DOHH2 (cell line): ENCODE measurements at regions not wholly inside any gene's neighbourhood (a gene's known extent, or its start where the extent isn't known, plus 50 kb on each side); places are given as distances from the start of the nearest gene placed in this dataset.

ENCODE experiments used
- H3F3A ChIP-seq: fragments of 200-600 bp; sonication (generic), shearing (Covaris generic); 2 replicates; pipeline ENCODE4 v1.6.0; 2016; ENCODE audit warnings: antibody characterized with exemption, mild to moderate bottlenecking; ENCODE audit not compliant: control insufficient read depth, insufficient read depth
- H3K27ac ChIP-seq: fragments of 200-600 bp; sonication (generic); 2 replicates; pipeline ENCODE4 v1.5.1; 2014; ENCODE audit warnings: low read depth, mild to moderate bottlenecking, low read length, moderate library complexity
- H3K27me3 ChIP-seq: fragments of 200-600 bp; sonication (generic); 2 replicates; pipeline ENCODE4 v1.6.1; 2014; ENCODE audit warnings: mild to moderate bottlenecking, low read length, mixed read lengths; ENCODE audit not compliant: control insufficient read depth
- H3K36me3 ChIP-seq: fragments of 200-600 bp; sonication (generic); 2 replicates; pipeline ENCODE4 v1.6.1; 2014; ENCODE audit warnings: mild to moderate bottlenecking, low read length, moderate library complexity, mixed read lengths; ENCODE audit not compliant: control insufficient read depth
- H3K4me1 ChIP-seq: fragments of 200-600 bp; sonication (generic); 2 replicates; pipeline ENCODE4 v1.6.1; 2014; ENCODE audit warnings: mild to moderate bottlenecking, low read length, mixed read lengths; ENCODE audit not compliant: control insufficient read depth
- H3K4me2 ChIP-seq: fragments of 200-600 bp; sonication (generic); 2 replicates; pipeline ENCODE4 v1.6.0; 2014; ENCODE audit warnings: mild to moderate bottlenecking, low read length, moderate library complexity
- H3K4me3 ChIP-seq: fragments of 200-600 bp; sonication (generic); 2 replicates; pipeline ENCODE4 v1.5.1; 2014; ENCODE audit warnings: mild to moderate bottlenecking, low read length, mixed read lengths
- H3K79me2 ChIP-seq: fragments of 200-600 bp; sonication (generic); 2 replicates; pipeline ENCODE4 v1.6.1; 2014; ENCODE audit warnings: mild to moderate bottlenecking, low read length, mixed read lengths; ENCODE audit not compliant: control insufficient read depth
- H3K9me2 ChIP-seq: fragments of 200-600 bp; sonication (generic); replicated peaks from 2 replicates; pipeline ENCODE4 v1.6.1; 2014; ENCODE audit warnings: mild to moderate bottlenecking, low read length, mixed read lengths; ENCODE audit not compliant: control insufficient read depth
- H3K9me3 ChIP-seq: fragments of 200-600 bp; sonication (generic); 2 replicates; pipeline ENCODE4 v1.6.1; 2014; ENCODE audit warnings: antibody characterized with exemption, low read length, mixed read lengths; ENCODE audit not compliant: control insufficient read depth, insufficient read depth
- H4K20me1 ChIP-seq: fragments of 200-600 bp; sonication (generic); 2 replicates; pipeline ENCODE4 v1.6.0; 2014; ENCODE audit warnings: low read depth, mild to moderate bottlenecking, antibody characterized with exemption, low read length, moderate library complexity; ENCODE audit not compliant: control insufficient read depth, insufficient read depth
- CTCF ChIP-seq: fragments of 200-600 bp; sonication (generic); IDR thresholded peaks from one replicate; pipeline ENCODE4 v1.5.1; 2014; ENCODE audit warnings: antibody characterized with exemption, mild to moderate bottlenecking, low read depth, low read length; ENCODE audit not compliant: poor library complexity, severe bottlenecking
- EZH2phosphoT487 ChIP-seq: fragments of 200-600 bp; sonication (generic); IDR thresholded peaks from 2 replicates; pipeline ENCODE4 v1.6.1; 2017; ENCODE audit warnings: borderline replicate concordance, mild to moderate bottlenecking, antibody characterized with exemption, low read length, moderate library complexity, mixed read lengths

DNA sequence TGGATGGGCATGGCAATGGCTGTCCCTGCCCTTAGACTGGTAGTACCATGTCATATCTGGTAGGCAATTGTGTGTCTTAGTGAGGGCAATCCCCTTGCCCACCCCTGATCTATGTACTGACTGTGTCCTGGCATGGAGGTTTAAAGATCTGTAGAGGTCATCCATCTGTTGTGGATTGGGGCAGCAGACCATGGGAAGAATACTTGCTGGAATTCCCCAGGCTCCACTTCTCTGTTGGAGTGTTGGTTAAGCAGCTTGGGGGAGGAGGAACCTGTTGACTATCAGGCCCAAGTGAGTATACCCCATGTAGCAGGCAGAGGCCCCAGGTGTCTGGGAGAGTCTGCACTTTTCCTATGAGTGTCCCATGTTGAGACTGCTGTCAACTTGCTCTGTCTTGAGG, 246.7 kb upstream of the DIPK2B start:
- no peaks in the 10 kb centered on the region for H3K36me3 ChIP-seq
- no peaks in the 10 kb centered on the region for H4K20me1 ChIP-seq
- no peaks in the 10 kb centered on the region for H3K79me2 ChIP-seq
- no peaks in the 10 kb centered on the region for H3K4me1 ChIP-seq
- no peaks in the 10 kb centered on the region for H3K9me3 ChIP-seq
- no peak overlapping the region for H3K4me3 ChIP-seq
- no peak for TF ChIP-seq CTCF
- TF ChIP-seq EZH2phosphoT487 = no peak
- H3K4me2 ChIP-seq = no peak overlapping the region
- H3K27me3 ChIP-seq = no peaks in the 10 kb centered on the region
- H3F3A ChIP-seq = no peaks in the 10 kb centered on the region
- H3K9me2 ChIP-seq = no peaks in the 10 kb centered on the region
- no peak overlapping the region for H3K27ac ChIP-seq

GRCh38 chrX:45445745-45446412, 245.2 kb upstream of the DIPK2B start:
- no peak overlapping the region for H3K4me3 ChIP-seq
- no peaks in the 10 kb centered on the region for H4K20me1 ChIP-seq
- H3K27me3 ChIP-seq = no peaks in the 10 kb centered on the region
- no peak overlapping the region for H3K4me2 ChIP-seq
- H3K27ac ChIP-seq = no peak overlapping the region
- H3K36me3 ChIP-seq = no peaks in the 10 kb centered on the region
- H3K79me2 ChIP-seq = no peaks in the 10 kb centered on the region
- no peaks in the 10 kb centered on the region for H3F3A ChIP-seq
- no peaks in the 10 kb centered on the region for H3K4me1 ChIP-seq
- H3K9me3 ChIP-seq = no peaks in the 10 kb centered on the region
- no peak for TF ChIP-seq EZH2phosphoT487
- TF ChIP-seq CTCF = no peak
- no peaks in the 10 kb centered on the region for H3K9me2 ChIP-seq

- H4K20me1 ChIP-seq = no peaks in the 10 kb centered on the region
- H3K79me2 ChIP-seq = no peaks in the 10 kb centered on the region
- no peak overlapping the region for H3K4me3 ChIP-seq
- H3K4me1 ChIP-seq = no peaks in the 10 kb centered on the region
- no peak overlapping the region for H3K27ac ChIP-seq
- H3K9me3 ChIP-seq = no peaks in the 10 kb centered on the region
- no peak for TF ChIP-seq EZH2phosphoT487
- no peak for TF ChIP-seq CTCF
- H3K4me2 ChIP-seq = no peak overlapping the region
- no peaks in the 10 kb centered on the region for H3K9me2 ChIP-seq
- no peaks in the 10 kb centered on the region for H3K36me3 ChIP-seq
- no peaks in the 10 kb centered on the region for H3F3A ChIP-seq
- H3K27me3 ChIP-seq = no peaks in the 10 kb centered on the region
These were observed 236.5 kb upstream of the DIPK2B start for GRCh38 chrX:45437186-45437585.
